B cell (primary cell): ENCODE measurements at regions not wholly inside any gene's neighbourhood (a gene's known extent, or its start where the extent isn't known, plus 50 kb on each side); places are given as distances from the start of the nearest gene placed in this dataset.

Experiments
- ATAC-seq: fragments of 200-7000 bp; cut with Tn5 transposase; one replicate; pipeline ENCODE4 v1.10.0; 2021; ENCODE audit warnings: low read depth, mild to moderate bottlenecking, moderate number of reproducible peaks, moderate library complexity
- CTCF ChIA-PET: fragments of 350-600 bp; sonication (Branson Sonifier 250); formaldehyde crosslinking; loops from one replicate; lab custom pipeline; 2021; ENCODE audit warnings: antibody characterized with exemption, inconsistent platforms; lab: Charles Lee
- POLR2A ChIA-PET: fragments of 350-600 bp; sonication (Branson Sonifier 250); formaldehyde crosslinking; loops from one replicate; lab custom pipeline; 2021; ENCODE audit warnings: antibody characterized with exemption; lab: Charles Lee
- DNase-seq: peaks from one replicate; pipeline ENCODE4 v3.0.0; 2013
- H2AFZ ChIP-seq: 2 replicates; pipeline ENCODE4 v1.6.1; 2012; ENCODE audit warnings: mild to moderate bottlenecking, low read depth, low read length; ENCODE audit not compliant: insufficient read depth, poor library complexity, severe bottlenecking
- H3K27ac ChIP-seq, 2 donors: 1 replicate in 1 of 2; 2 replicates in 1 of 2; pipeline ENCODE4 v1.5.1; 2012 to 2013; ENCODE audit warnings: low read length in 2 of 2, mild to moderate bottlenecking in 2 of 2, moderate library complexity in 1 of 2
- H3K27me3 ChIP-seq, 4 experiments: fragments of 200-600 bp in 1 of 4; sonication (generic) in 1 of 4; replicated peaks in 1 of 4; 1 replicate in 2 of 4; 2 replicates in 2 of 4; pipeline versions ENCODE4 v1.6.1 to v1.7.0; 2013 to 2016; ENCODE audit warnings: low read length in 3 of 4, mild to moderate bottlenecking in 2 of 4, mixed read lengths in 1 of 4, moderate library complexity in 1 of 4; ENCODE audit not compliant: insufficient read depth in 4 of 4, control insufficient read depth in 3 of 4; ENCODE audit errors: control extremely low read depth in 1 of 4
- H3K36me3 ChIP-seq, 2 experiments: replicated peaks in 1 of 2; 1 replicate in 1 of 2; 2 replicates in 1 of 2; pipeline versions ENCODE4 v1.6.1 to v1.7.1; 2013; ENCODE audit warnings: low read length in 1 of 2; ENCODE audit not compliant: insufficient read depth in 2 of 2, control insufficient read depth in 1 of 2; ENCODE audit errors: control extremely low read depth in 1 of 2, extremely low read depth in 1 of 2
- H3K4me1 ChIP-seq, 2 donors: fragments of 200-600 bp in 1 of 2; sonication (generic) in 1 of 2; 1 replicate in 1 of 2; 2 replicates in 1 of 2; pipeline versions ENCODE4 v1.5.1 to v1.6.1; 2013 to 2017; ENCODE audit warnings: low read length in 2 of 2; ENCODE audit not compliant: control insufficient read depth in 2 of 2, insufficient read depth in 2 of 2
- H3K4me2 ChIP-seq: replicated peaks from 2 replicates; pipeline ENCODE3; 2012; ENCODE audit warnings: mild to moderate bottlenecking, low read depth, low read length; ENCODE audit not compliant: poor library complexity, severe bottlenecking
- H3K4me3 ChIP-seq, 5 experiments: fragments of 200-600 bp in 1 of 5; sonication (generic) in 1 of 5; 1 replicate in 3 of 5; 2 replicates in 2 of 5; pipeline versions ENCODE4 v1.5.1 to v1.7.0; 2011 to 2016; ENCODE audit warnings: low read length in 4 of 5, mild to moderate bottlenecking in 4 of 5, low read depth in 2 of 5, control low read depth in 1 of 5, moderate library complexity in 1 of 5; ENCODE audit not compliant: insufficient read depth in 1 of 5; ENCODE audit errors: control extremely low read depth in 1 of 5, extremely low read depth in 1 of 5
- H3K79me2 ChIP-seq: fragments of 200-600 bp; sonication (generic); one replicate; pipeline ENCODE4 v1.6.0; 2016; ENCODE audit warnings: low read length; ENCODE audit not compliant: control insufficient read depth, insufficient read depth
- H3K9ac ChIP-seq: fragments of 200-600 bp; sonication (generic); 2 replicates; pipeline ENCODE4 v1.6.1; 2017; ENCODE audit warnings: mild to moderate bottlenecking, low read length, moderate library complexity
- H3K9me3 ChIP-seq, 3 donors: one replicate each; pipeline versions ENCODE4 v1.6.1 to v1.7.1; 2013; ENCODE audit warnings: low read length in 2 of 3; ENCODE audit not compliant: control insufficient read depth in 2 of 3, insufficient read depth in 1 of 3; ENCODE audit errors: control extremely low read depth in 1 of 3
- H4K20me1 ChIP-seq: 2 replicates; pipeline ENCODE4 v1.6.0; 2012; ENCODE audit warnings: mild to moderate bottlenecking, low read length; ENCODE audit not compliant: insufficient read depth, control insufficient read depth, poor library complexity, severe bottlenecking
- H3K27ac Mint-ChIP-seq: one replicate; pipeline ENCODE4 v1.8.0; 2021; ENCODE audit warnings: mixed read lengths
- H3K27me3 Mint-ChIP-seq: one replicate; pipeline ENCODE4 v1.8.0; 2021; ENCODE audit warnings: mixed read lengths
- H3K4me1 Mint-ChIP-seq: one replicate; pipeline ENCODE4 v1.8.0; 2021; ENCODE audit warnings: mixed read lengths
- H3K4me3 Mint-ChIP-seq: one replicate; pipeline ENCODE4 v1.8.0; 2021; ENCODE audit warnings: mixed read lengths
- H3K9me3 Mint-ChIP-seq: one replicate; pipeline ENCODE4 v1.8.0; 2022; ENCODE audit warnings: mixed read lengths; ENCODE audit not compliant: insufficient read depth
- CTCF ChIP-seq: fragments of 200-600 bp; IDR thresholded peaks from one replicate; pipeline ENCODE4 v1.8.0; 2022; ENCODE audit warnings: antibody characterized with exemption, mild to moderate bottlenecking
- EZH2 ChIP-seq: IDR thresholded peaks from 2 replicates; pipeline ENCODE4 v1.6.1; 2012; ENCODE audit warnings: borderline replicate concordance, low read depth, mild to moderate bottlenecking, moderate library complexity, low read length; ENCODE audit not compliant: insufficient read depth, poor library complexity, severe bottlenecking
- WGBS: methylation state at CpG from one replicate; pipeline ENCODE4 v1.1.5; 2013; ENCODE audit warnings: missing lambda C conversion rate; ENCODE audit not compliant: insufficient coverage; 5-methylcytosine and 5-hydroxymethylcytosine counted together
- intact Hi-C: fragments of 100-400 bp; cut with micrococcal nuclease; formaldehyde crosslinking; loops from one replicate; pipeline ENCODE4 v1.10.0; 2022

GRCh38 chr18:70491734-70492348 lies 203.0 kb downstream of the SOCS6 start:
- Histone ChIP-seq H3K4me3 (no peak overlapping the region), H3K9ac (no peak overlapping the region), H3K4me1 (no peaks in the 10 kb centered on the region), H4K20me1 (no peaks in the 10 kb centered on the region), H3K9me3 (no peaks in the 10 kb centered on the region), H3K36me3 (no peaks in the 10 kb centered on the region), H2AFZ (no peak overlapping the region), H3K4me2 (no peak overlapping the region), H3K27ac (no peak overlapping the region), H3K27me3 (peaks cover 0 to 5% (median 0%) of the 10 kb centered on the region in 4 experiments), H3K79me2 (no peaks in the 10 kb centered on the region)
- no peak overlapping the region for H3K27ac Mint-ChIP-seq
- TF ChIP-seq CTCF = peak; percentile 81
- no peak for TF ChIP-seq EZH2
- intact Hi-C loops = no loop called here
- H3K4me3 Mint-ChIP-seq = no peak overlapping the region
- ATAC-seq = no peak
- peaks cover 10% of the 10 kb centered on the region for H3K27me3 Mint-ChIP-seq
- no peaks in the 10 kb centered on the region for H3K9me3 Mint-ChIP-seq
- ChIA-PET POLR2A (no interaction called here), CTCF (interaction anchor here (1.2 to 2.9 kb wide), 7 partner anchors 9 to 58 kb away, joined by 3 to 20 read pairs (median 7); no protein-coding TSS in a partner anchor)
- H3K4me1 Mint-ChIP-seq = no peaks in the 10 kb centered on the region
- peak; percentile 36 for DNase-seq
- 64% methylated on average over 3 of the region's 4 CpGs for WGBS
